HG02623 (cell line): ENCODE measurements at regions not wholly inside any gene's neighbourhood (a gene's known extent, or its start where the extent isn't known, plus 50 kb on each side); places are given as distances from the start of the nearest gene placed in this dataset.

Experiments
- ATAC-seq: cut with Tn5 transposase; IDR thresholded peaks from one replicate; pipeline ENCODE4 v1.9.1; 2021; ENCODE audit warnings: moderate library complexity; ENCODE audit not compliant: unreplicated experiment

- ATAC-seq = no peak
These were observed 115.5 kb downstream of the LHX9 start for GRCh38 chr1:198032668-198033067.

GRCh38 chr1:198040880-198041279 lies 115.9 kb upstream of the NEK7 start:
- no peak for ATAC-seq

- ATAC-seq = no peak
These were observed 114.6 kb upstream of the NEK7 start for GRCh38 chr1:198042168-198042567.

GRCh38 chr1:198047913-198048312 lies 108.9 kb upstream of the NEK7 start:
- ATAC-seq = no peak

GRCh38 chr1:198054510-198054909 lies 102.3 kb upstream of the NEK7 start:
- ATAC-seq = no peak

- ATAC-seq = peak; percentile 62
These were observed 100.5 kb upstream of the NEK7 start for GRCh38 chr1:198056255-198056654.

GRCh38 chr1:198064181-198064580 lies 92.6 kb upstream of the NEK7 start:
- ATAC-seq = no peak

GRCh38 chr1:198068285-198068684 lies 88.5 kb upstream of the NEK7 start:
- ATAC-seq = no peak

GRCh38 chr1:198072177-198072576 lies 84.6 kb upstream of the NEK7 start:
- no peak for ATAC-seq

- no peak for ATAC-seq
These were observed 81.5 kb upstream of the NEK7 start for GRCh38 chr1:198075296-198075695.

- ATAC-seq = no peak
These were observed 77.3 kb upstream of the NEK7 start for GRCh38 chr1:198079432-198079951.

- no peak for ATAC-seq
These were observed 74.2 kb upstream of the NEK7 start for GRCh38 chr1:198082576-198082975.

GRCh38 chr1:198083549-198083948 lies 73.2 kb upstream of the NEK7 start:
- no peak for ATAC-seq

GRCh38 chr1:198084241-198084908 lies 72.4 kb upstream of the NEK7 start:
- ATAC-seq = no peak

GRCh38 chr1:198086051-198086745 lies 70.6 kb upstream of the NEK7 start:
- no peak for ATAC-seq

- ATAC-seq = no peak
These were observed 69.0 kb upstream of the NEK7 start for GRCh38 chr1:198087831-198088230.

- no peak for ATAC-seq
These were observed 68.3 kb upstream of the NEK7 start for GRCh38 chr1:198088360-198089071.

GRCh38 chr1:198096390-198096789 lies 60.4 kb upstream of the NEK7 start:
- ATAC-seq = no peak

- ATAC-seq = no peak
These were observed 57.0 kb upstream of the NEK7 start for GRCh38 chr1:198099755-198100154.

- ATAC-seq = no peak
These were observed 54.9 kb upstream of the NEK7 start for GRCh38 chr1:198101716-198102453.

GRCh38 chr1:198102454-198102827 lies 54.4 kb upstream of the NEK7 start:
- ATAC-seq = no peak
